ENCODE measurements at regions not wholly inside any gene's neighbourhood (a gene's known extent, or its start where the extent isn't known, plus 50 kb on each side); places are given as distances from the start of the nearest gene placed in this dataset.

GRCh38 chr4:4594285-4594920 is 52.6 kb upstream of the STX18 start:
- DNase-seq (ENCODE audit: low read depth in 4 of 6, low spot score in 6 of 6), result no peak
- 81% methylated on average over 4 of the region's 6 CpGs for WGBS (ENCODE audit: insufficient coverage)
- no peak overlapping the region for H3K27ac ChIP-seq (ENCODE audit: low read depth, low read length)
- H3K9me3 ChIP-seq (ENCODE audit: control insufficient read depth, insufficient read depth, low read length), result peaks cover 4% of the 10 kb centered on the region
- H3K4me1 ChIP-seq (ENCODE audit: control insufficient read depth, insufficient read depth, low read length), result no peaks in the 10 kb centered on the region
- H3K36me3 ChIP-seq (ENCODE audit: control insufficient read depth, insufficient read depth, low read length), result no peaks in the 10 kb centered on the region
- no peak overlapping the region for H3K4me3 ChIP-seq (ENCODE audit: low read depth, low read length)
- H3K27me3 ChIP-seq (ENCODE audit: control insufficient read depth, insufficient read depth, low read length), result no peaks in the 10 kb centered on the region

GRCh38 chr4:4593596-4594284 is 51.9 kb upstream of the STX18 start:
- Histone ChIP-seq H3K9me3 (ENCODE audit: control insufficient read depth, insufficient read depth, low read length) (peaks cover 4% of the 10 kb centered on the region), H3K27ac (ENCODE audit: low read depth, low read length) (no peak overlapping the region), H3K36me3 (ENCODE audit: control insufficient read depth, insufficient read depth, low read length) (no peaks in the 10 kb centered on the region), H3K4me1 (ENCODE audit: control insufficient read depth, insufficient read depth, low read length) (no peaks in the 10 kb centered on the region), H3K27me3 (ENCODE audit: control insufficient read depth, insufficient read depth, low read length) (no peaks in the 10 kb centered on the region), H3K4me3 (ENCODE audit: low read depth, low read length) (no peak overlapping the region)
- WGBS (ENCODE audit: insufficient coverage), result 53% methylated on average over 10 of the region's 11 CpGs
- no peak for DNase-seq (ENCODE audit: low read depth in 4 of 6, low spot score in 6 of 6)

- 62% methylated on average over 2 of the region's 4 CpGs for WGBS (ENCODE audit: insufficient coverage)
- DNase-seq (ENCODE audit: low read depth in 4 of 6, low spot score in 6 of 6), result no peak
- Histone ChIP-seq H3K4me1 (ENCODE audit: control insufficient read depth, insufficient read depth, low read length) (no peaks in the 10 kb centered on the region), H3K36me3 (ENCODE audit: control insufficient read depth, insufficient read depth, low read length) (no peaks in the 10 kb centered on the region), H3K27ac (ENCODE audit: low read depth, low read length) (no peak overlapping the region), H3K27me3 (ENCODE audit: control insufficient read depth, insufficient read depth, low read length) (no peaks in the 10 kb centered on the region), H3K9me3 (ENCODE audit: control insufficient read depth, insufficient read depth, low read length) (peaks cover 4% of the 10 kb centered on the region), H3K4me3 (ENCODE audit: low read depth, low read length) (no peak overlapping the region)
Observed at GRCh38 chr4:4592414-4592813, 50.6 kb upstream of the STX18 start.
